GM21390 (cell line): ENCODE measurements at regions not wholly inside any gene's neighbourhood (a gene's known extent, or its start where the extent isn't known, plus 50 kb on each side); places are given as distances from the start of the nearest gene placed in this dataset.
"Not testable (repeated sequence)": the region's sequence is repeated elsewhere in the genome, so short reads cannot be mapped to it uniquely, and the experiment has no call there.

ENCODE experiments used
- ATAC-seq: cut with Tn5 transposase; IDR thresholded peaks from one replicate; pipeline ENCODE4 v1.9.1; 2021; ENCODE audit not compliant: unreplicated experiment

DNA sequence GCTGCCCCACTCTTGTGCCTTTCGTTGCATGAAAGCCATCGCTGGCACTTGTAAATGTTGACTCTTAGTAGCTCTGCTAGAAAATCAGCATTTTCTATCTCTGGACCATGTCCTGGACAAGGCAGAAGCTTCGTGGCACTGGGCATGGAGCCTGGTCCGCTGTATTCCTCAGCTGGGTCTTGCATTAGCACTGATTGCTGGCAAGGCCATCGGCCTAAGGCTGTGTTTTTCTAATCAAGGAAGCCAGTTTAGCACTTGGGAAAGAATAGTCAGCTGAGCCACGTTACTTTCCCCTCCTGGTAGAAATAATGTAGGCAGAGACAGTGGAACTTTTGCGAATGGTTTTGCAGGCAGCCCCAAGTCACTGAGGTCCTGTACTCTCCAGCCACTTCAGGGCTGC lies 180.2 kb upstream of the EOLA2 start:
- ATAC-seq: no peak

- ATAC-seq: no peak
Measured at GRCh38 chrX:150119323-150119722, 181.0 kb upstream of the EOLA2 start.

DNA sequence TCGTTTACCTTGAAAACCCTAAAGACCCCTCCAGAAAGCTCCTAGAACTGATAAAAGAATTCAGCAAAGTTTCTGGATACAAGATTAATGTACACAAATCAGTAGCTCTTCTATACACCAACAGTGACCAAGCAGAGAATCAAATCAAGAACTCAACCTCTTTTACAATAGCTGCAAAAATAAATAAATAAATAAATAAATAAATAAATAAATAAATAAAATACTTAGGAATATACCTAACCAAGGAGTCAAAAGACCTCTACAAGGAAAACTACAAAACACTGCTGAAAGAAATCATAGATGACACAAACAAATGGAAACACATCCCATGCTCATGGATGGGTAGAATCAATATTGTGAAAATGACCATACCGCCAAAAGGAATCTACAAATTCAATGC lies 186.8 kb upstream of the EOLA2 start:
- ATAC-seq: not testable (repeated sequence)

DNA sequence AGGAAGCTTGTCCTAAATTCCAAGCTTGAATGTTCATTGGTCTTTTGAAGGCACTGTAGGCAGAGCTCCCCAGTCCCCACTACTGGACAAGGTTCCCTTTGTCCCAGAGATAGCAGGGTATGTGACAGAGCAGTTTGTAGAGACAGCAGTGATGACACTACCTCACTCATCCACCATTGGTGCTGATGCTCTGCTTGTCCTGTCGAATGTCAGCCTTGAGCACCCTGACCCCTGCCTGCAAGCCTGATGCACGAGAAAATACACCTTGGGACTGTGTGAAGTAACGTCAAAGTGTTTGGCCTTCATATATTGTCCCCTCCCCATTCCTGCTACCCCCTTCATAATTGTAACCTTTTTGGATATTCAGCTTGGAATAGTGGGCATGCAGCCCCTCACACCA lies 188.9 kb upstream of the EOLA2 start:
- ATAC-seq: no peak

GRCh38 chrX:150143721-150144440 lies 205.6 kb upstream of the EOLA2 start:
- ATAC-seq: no peak

- ATAC-seq: no peak
Measured at GRCh38 chrX:150146271-150146896, 208.1 kb upstream of the EOLA2 start.

DNA sequence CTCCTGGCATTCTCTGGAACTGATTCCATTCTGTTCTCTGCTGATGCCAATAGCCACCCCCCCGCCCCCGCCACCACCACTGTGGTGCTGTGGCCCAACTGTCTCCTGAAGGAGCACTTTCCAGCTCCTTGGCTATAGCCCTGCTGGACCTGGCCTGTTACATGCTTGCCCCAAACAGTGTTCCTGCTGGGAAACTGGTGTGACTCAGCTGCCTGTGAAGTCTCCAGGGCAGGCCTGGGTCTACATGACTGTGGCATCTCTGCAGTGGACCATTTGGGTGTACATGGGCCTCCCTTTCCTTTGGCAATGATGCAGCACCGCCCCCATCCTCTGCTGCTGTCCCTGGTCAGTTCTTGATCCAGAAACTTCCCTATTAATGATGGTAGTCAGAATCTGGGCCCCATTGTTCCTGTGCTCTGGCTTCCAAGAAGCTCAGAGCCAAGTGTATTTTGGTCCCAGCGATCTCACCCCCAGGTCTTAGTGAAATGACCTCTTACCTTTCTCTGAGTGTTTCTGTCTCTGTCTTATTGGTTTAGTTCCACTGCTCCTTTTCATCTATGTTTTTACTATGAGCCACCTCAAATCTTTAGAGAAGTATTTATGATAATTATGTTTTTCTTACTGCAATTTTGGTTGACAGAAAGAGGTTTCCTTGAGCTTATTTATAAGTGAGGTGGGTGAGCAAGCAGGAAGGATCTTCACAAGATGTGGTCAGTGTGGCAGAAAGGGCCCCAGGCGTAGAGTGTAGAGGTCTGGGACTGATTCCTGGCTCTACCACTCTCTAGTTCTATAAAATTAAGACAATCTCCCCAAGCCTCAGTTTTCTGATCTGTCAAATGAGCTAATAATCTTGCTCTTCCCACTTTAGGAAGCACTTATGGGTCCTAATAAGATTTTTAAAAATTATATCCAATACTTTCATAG lies 210.7 kb upstream of the EOLA2 start:
- no peak for ATAC-seq

DNA sequence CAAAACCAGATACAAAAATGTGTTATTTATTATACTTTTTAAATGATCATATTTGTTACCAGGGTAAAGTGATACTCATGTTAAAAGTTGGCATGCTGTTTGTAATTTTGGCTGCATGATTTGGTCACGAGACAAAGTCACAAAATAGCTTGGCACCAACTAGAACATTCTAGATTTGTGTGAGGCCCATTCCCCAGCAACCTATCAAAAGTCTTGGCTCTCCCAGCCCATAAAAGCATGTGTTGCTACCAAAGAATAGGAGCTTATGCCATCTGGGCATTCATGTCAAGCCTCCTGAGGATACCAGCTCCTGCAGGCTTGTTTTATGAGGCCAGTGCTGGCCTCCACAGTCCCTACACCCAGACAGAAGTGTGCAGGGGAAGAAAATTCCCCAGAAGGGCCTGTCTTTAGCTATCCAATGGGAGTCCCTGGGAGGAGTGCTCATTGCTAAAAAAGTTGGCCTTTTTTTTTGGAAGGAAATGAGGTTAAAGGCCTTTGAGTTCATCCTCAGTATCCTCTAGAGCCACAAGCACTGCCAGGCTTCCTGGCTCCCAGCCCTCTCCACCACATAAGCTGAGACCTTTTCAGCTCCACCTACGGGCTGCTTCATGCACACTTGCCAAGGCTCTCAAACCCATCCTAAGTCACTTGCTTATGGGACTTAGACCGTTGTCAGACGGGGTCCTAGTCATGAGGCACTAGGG lies 211.9 kb upstream of the EOLA2 start:
- ATAC-seq: no peak

DNA sequence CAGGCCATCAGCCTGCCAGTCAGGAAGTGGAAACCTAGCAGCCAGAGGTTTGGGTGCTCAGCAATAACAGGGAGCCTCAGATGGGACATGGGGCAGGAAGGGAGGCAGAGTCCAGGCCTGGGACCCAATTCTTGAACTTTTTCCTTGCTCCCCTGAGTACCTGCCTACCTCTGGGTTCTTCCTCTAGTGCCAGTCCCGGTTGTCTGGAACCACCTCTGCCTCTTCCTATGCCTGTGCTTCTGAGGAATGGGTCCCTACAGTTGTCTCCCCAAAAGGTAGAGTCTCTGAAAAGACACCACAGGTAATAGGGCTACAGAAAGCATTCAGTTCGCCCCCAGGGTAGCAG lies 212.4 kb upstream of the MAMLD1 start:
- ATAC-seq: no peak

- ATAC-seq: no peak
Measured at GRCh38 chrX:150152036-150152435, 211.1 kb upstream of the MAMLD1 start.

DNA sequence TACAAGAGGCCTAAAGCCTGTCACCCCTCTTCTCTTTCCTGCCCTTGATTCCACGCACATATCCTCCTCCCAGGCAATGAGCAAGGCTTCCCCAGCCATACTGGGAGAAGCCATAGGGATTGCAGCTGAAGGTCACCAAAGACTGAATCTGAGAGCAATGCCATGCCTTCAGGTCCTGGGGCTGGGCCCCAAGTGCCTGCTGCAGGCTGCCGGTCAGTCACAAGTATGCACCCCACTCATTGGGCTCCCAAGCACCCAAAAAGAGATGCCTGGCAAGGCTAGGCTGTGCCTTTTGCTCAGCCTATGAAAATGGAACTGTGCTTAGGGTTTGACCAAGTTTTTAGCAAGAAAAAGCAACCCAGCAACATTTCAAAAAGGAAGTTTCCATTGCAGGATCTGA lies 210.6 kb upstream of the MAMLD1 start:
- ATAC-seq: no peak

GRCh38 chrX:150155436-150156035 lies 207.6 kb upstream of the MAMLD1 start:
- no peak for ATAC-seq

- no peak for ATAC-seq
Measured at GRCh38 chrX:150156615-150157014, 206.5 kb upstream of the MAMLD1 start.

- ATAC-seq: no peak
Measured at GRCh38 chrX:150157291-150157690, 205.8 kb upstream of the MAMLD1 start.

- no peak for ATAC-seq
Measured at GRCh38 chrX:150158554-150159332, 204.4 kb upstream of the MAMLD1 start.

DNA sequence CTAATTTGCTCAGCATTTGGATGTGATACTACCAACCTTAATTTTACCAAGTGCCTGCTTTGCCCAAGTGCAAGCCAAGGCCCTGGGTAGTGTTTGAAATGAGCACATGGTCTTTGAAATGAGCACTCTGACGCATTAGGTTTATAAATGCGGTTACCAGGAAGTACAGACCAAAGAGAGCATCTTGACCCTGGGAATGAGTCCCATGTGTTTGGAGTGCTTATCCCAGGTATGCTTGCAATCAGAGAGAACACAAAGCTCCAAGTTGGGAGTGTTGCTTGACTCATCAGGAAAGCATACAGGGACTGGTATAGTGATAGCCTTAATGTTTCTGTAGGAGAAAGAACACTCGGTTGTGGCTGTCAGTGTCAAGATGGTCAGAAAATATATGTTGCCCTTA lies 203.6 kb upstream of the MAMLD1 start:
- ATAC-seq: no peak

- no peak for ATAC-seq
Measured at GRCh38 chrX:150160656-150161055, 202.5 kb upstream of the MAMLD1 start.

DNA sequence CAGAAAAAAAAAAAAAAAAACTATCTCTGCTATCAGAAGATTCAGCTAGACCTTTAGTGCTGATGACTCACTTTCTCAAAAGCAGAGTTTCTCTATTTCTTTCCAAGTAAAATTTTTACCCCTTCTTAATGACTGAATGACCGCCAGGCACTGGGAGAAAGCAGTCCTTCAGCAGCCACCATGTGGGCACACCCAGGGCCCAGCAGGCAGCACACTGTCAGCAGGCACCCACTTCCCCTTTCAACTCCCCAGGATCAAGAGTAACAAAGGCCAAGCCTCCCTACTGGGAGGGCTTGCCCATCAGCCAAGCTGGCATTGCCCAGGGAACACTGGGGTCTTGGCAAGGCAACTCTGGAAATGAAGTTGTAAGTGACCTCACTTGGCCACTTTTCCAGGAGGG lies 201.9 kb upstream of the MAMLD1 start:
- ATAC-seq: no peak

- ATAC-seq: no peak
Measured at GRCh38 chrX:150162141-150162540, 201.0 kb upstream of the MAMLD1 start.
